SK-MEL-5 (cell line): ENCODE measurements at regions not wholly inside any gene's neighbourhood (a gene's known extent, or its start where the extent isn't known, plus 50 kb on each side); places are given as distances from the start of the nearest gene placed in this dataset.
"Not testable (repeated sequence)": the region's sequence is repeated elsewhere in the genome, so short reads cannot be mapped to it uniquely, and the experiment has no call there.

Experiments
- DNase-seq: peaks from one replicate; pipeline ENCODE4 v3.0.0-alpha.2; 2016; ENCODE audit warnings: low read depth, low spot score
- in situ Hi-C: cut with HindIII; loops from 2 replicates; pipeline ENCODE4 v1.10.0; 2016; ENCODE audit warnings: low sequenced_read_pairs, high pct_unique_total_duplicates, low pct_unique_long_range_greater_than_20kb

DNA sequence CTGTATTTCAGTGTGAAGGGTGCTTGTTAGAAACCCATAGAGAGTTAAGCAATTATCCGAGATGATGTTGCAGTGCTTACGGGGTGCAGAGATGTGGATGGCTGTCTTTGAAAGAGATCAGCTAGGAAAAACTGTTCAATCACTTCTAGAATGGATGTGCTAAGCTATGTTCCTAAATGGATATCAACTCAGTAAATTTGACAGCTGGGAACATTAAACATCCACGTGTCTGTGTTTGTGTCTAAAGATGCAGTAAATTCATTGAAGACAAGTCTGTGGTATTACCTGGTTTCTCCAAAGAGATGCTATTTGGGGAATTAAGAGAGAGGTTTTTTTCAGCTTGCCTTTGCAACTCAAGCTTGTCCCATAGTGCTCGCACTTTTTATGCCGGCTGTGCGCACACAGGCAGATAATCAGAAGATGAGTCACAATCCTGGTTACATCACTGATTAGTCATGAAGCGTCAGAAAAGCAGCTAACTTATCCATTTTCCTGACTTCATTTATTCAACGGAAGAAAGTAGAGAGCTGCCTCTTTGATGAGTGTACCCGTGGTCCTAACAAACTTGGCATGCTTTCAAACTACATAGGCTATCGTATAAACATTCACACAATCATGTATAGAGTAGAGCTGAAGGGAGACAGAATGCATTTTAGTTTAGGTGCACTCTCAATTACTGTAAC lies 691.7 kb upstream of the SLC35B3 start:
- in situ Hi-C loops = no loop called here
- peak; percentile 89 for DNase-seq

- DNase-seq, in situ Hi-C loops: not testable (repeated sequence)
These were observed 690.7 kb upstream of the SLC35B3 start for GRCh38 chr6:9126034-9126433.

GRCh38 chr6:9121549-9121948 lies 686.2 kb upstream of the SLC35B3 start:
- in situ Hi-C loops = no loop called here
- no peak for DNase-seq

- in situ Hi-C loops = no loop called here
- no peak for DNase-seq
These were observed 680.7 kb upstream of the SLC35B3 start for GRCh38 chr6:9116026-9116425.

DNA sequence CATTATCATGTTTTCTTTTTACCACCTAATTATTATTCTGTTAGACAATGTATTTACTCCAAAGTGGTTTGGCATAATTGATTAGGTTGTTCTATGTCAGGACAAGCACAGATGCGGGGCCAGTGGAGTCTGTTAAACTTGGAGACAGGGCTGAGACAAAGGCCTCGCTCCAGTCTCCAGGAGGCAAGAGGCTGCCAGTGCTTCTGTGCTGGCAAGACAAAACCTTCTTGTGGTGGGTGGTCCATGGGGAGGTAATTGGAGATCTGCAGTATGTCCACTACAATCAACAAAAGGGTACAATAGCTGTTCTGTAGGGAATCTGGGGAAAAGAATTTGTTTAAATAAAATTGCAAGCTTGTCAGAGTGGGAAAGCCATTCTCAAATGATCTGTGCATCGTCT lies 677.2 kb upstream of the SLC35B3 start:
- in situ Hi-C loops = no loop called here
- no peak for DNase-seq

DNA sequence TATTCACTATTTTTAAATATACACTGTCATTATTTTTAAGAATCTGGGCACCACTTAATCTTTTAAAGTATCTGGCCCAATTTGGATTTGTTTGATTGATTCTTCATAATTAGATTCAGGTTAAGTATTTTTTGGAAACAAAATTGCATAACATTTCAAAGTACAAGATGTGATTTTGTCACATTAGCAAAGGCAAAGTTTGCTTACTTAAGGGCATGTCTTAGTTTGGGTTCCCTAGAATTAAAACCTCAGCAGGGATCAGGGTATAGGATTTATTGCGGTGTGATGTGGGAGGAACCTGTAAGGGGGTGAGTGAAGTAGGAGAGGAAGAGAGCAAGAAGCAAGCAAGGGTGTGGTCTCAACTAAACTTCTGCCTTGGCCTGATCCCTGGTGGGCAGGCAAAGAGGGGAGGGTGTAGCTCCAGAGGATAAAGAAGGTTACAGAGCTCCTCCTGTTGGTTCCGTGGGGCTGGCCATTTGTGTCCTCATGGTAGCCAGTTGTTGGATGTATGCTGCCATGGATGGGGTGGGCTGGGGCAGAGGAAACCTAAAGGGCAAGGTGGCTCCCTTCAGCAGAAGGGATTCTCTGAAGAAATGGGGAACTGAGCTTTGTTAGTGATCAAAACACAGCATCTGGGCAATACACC lies 668.7 kb upstream of the SLC35B3 start:
- in situ Hi-C loops = no loop called here
- peak; percentile 29 for DNase-seq

- DNase-seq = no peak
- in situ Hi-C loops = no loop called here
These were observed 666.6 kb upstream of the SLC35B3 start for GRCh38 chr6:9101920-9102319.

DNA sequence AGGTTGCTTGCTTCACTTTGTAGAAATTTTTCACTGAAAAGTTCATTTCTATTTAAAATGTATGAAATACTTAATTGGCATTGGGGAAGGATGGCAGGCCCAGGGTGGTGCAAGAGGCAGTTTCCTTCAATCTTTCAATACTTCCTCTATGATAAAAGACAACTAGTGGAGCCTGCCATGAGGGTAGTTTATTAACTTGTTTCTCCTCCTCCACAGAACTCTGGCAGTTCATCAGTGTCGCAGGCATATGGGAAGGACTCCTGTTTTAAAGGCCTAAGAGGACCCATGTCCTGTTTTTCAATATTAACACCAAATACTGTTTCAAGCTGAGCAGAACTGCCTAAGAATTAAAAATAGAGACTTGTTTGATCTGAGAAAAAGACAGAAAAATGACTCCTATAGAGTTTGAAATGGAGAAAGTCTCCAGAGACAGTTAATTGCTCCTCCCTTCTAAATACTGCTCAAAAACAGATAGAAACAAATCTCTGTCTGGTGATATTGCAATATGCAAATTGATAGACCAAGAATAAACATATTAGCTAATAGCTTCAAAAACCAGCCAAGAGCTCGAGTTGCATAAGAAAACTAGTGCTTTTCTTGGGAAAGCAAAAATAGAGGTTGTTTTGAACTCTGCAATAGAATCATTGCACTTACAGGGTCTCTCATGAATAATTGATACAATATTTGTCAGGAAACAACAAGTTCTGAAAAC lies 665.7 kb upstream of the SLC35B3 start:
- in situ Hi-C loops = no loop called here
- no peak for DNase-seq

GRCh38 chr6:9095729-9096128 lies 660.4 kb upstream of the SLC35B3 start:
- no peak for DNase-seq
- in situ Hi-C loops = no loop called here

DNA sequence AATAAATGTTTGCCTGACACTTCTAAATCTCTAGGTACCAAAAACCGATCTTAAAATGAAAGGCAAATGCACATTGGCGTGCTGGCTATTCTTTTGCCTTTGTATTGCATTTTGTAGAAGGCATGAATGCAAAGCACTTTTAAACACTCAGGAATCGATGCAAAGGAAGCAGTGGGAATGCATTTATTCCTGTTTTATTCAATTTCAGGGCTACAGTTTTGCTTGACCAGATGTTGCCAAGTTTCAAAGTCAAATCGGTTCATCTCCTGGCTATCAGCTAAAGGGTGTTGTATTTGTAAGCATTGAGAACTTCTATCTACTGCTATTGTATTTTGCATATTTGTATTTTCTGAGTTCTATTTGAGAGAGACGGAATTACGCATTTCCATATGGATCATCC lies 659.8 kb upstream of the SLC35B3 start:
- DNase-seq = no peak
- in situ Hi-C loops = no loop called here

DNA sequence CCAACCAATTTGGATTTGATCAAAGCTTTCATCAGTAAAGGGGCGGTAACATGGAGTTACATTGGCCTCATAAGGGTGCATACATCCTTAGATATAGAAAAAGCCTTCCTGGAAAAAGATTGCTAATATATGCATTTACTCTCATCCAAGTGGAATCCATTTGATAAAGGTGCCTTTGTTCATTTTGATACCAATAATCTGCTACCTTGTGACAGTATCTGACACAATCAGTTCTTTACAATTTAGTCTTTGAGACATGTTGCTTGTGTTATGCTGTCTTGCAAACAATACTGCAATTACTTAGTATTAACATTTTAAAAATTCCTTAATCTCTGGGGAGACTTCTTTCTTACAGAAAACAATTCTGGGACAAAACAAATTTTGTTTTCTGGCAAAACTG lies 654.4 kb upstream of the SLC35B3 start:
- peak; percentile 95 for DNase-seq
- in situ Hi-C loops = no loop called here

DNA sequence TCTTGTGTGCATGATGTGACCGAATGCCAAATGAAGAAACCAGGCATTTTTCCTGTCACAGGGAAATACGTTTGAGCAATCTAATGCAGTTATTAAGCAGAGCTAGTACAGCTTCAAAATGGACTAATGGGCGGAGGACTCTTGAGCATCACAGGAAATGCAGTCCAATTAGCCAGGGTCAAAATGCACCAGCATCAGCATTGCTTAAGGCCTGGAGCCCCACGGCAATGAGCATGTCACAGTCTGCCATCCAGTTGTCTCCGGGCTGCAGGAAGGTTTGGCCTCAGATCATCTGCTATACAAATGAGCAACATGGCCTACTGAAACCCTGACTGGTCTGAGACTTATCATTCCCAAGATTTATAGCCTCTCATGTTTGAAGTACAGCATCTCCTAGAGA lies 652.1 kb upstream of the SLC35B3 start:
- peak; percentile 45 for DNase-seq
- in situ Hi-C loops = no loop called here

- DNase-seq = peak; percentile 100
- in situ Hi-C loops = no loop called here
These were observed 651.0 kb upstream of the SLC35B3 start for GRCh38 chr6:9086331-9086730.

- in situ Hi-C loops = no loop called here
These were observed 650.3 kb upstream of the SLC35B3 start for GRCh38 chr6:9085709-9086070.

DNA sequence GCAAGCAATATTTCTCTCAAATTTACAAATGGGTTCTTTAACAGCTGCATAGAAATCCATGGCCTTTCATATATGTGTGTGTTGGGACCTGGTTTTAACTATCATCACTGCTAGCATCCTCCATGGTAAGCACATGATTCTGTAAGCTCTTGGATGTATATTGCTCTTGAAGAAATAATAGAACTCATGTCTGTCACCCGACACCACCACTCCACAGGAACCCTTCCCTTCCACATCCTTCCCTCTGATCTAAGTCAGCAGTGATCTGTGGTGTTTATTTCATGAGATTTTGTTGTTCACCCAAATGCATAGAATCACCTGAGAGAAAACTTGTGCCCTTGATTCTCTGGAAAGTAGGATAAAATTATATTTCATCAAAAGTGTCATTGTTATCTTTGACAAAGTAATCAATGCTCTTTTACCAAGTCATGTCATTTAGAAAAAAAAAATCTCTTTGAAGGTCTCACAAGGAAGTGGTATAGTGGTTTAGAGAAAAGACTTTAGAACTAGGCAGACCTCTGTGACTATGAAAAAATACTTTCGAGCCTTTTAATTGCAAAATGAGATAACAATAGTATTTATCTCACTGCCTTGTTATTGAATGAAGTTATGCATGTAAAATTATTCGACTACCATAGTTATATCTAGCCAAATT lies 649.8 kb upstream of the SLC35B3 start:
- in situ Hi-C loops = no loop called here

More at GRCh38 chr6:9085709-9086070, 650.3 kb upstream of the SLC35B3 start:
- no peak for DNase-seq

GRCh38 chr6:9083108-9083507 lies 647.8 kb upstream of the SLC35B3 start:
- peak; percentile 56 for DNase-seq
- in situ Hi-C loops = no loop called here

More for the DNA sequence above, 649.8 kb upstream of the SLC35B3 start:
- peak; percentile 93 for DNase-seq

GRCh38 chr6:9066726-9067125 lies 631.4 kb upstream of the SLC35B3 start:
- DNase-seq = no peak
- in situ Hi-C loops = no loop called here

DNA sequence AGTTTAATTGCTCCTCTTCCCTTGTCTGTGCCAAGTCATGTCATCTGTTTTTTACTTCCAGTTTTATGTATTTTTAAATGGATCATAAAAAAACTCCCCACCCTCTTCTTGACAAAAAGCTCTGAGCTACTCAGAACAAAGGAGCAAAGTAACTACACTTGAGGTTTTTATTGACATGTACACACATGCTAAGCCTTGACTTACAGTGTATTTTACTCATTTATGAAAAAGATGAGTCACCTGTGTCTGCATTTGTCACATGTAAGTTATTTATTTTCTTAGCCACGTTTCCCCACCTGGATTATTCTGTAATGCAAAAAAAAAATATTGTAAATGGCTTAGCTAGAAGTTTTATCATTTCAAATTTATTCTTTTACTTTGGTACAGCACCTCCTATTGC lies 628.8 kb upstream of the SLC35B3 start:
- in situ Hi-C loops = no loop called here
- DNase-seq = no peak
